OCI-LY1 (cell line): ENCODE measurements at regions not wholly inside any gene's neighbourhood (a gene's known extent, or its start where the extent isn't known, plus 50 kb on each side); places are given as distances from the start of the nearest gene placed in this dataset.

Experiments
- EZH2 ChIP-seq: fragments of 200-600 bp; sonication (generic), shearing (Covaris generic); IDR thresholded peaks from 2 replicates; pipeline ENCODE4 v1.8.0; 2017; ENCODE audit warnings: borderline replicate concordance, mixed run types, mild to moderate bottlenecking, antibody characterized with exemption, low read length, moderate library complexity, mixed read lengths
- TF ChIP-seq, protein P1 (sequence below): fragments of 200-600 bp; sonication (generic), shearing (Covaris generic); IDR thresholded peaks from 2 replicates; pipeline ENCODE4 v1.5.1; 2017; ENCODE audit warnings: mild to moderate bottlenecking, antibody characterized with exemption, low read length, moderate library complexity, mixed read lengths

DNA sequence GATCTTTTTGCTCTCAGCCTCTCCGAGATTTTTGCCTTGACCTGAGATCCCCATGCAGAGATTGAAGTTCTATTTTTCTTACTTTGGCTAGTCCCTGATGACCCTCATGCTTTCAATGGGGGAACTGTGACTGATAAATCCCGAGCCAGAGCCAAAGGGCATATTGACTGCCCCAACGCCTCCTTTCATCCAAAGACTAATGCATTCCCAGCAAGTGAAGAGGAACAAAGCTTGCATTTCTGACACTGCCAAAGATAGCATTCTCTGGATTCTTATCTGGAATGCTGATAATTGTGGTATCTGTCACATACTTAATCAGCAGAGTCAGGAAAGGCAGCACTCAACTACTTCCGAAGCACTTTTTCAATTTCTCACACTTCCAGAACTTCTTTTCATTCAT lies 152.3 kb upstream of the EGLN3 start:
- TF ChIP-seq EZH2, result no peak
- TF ChIP-seq, protein P1, sequence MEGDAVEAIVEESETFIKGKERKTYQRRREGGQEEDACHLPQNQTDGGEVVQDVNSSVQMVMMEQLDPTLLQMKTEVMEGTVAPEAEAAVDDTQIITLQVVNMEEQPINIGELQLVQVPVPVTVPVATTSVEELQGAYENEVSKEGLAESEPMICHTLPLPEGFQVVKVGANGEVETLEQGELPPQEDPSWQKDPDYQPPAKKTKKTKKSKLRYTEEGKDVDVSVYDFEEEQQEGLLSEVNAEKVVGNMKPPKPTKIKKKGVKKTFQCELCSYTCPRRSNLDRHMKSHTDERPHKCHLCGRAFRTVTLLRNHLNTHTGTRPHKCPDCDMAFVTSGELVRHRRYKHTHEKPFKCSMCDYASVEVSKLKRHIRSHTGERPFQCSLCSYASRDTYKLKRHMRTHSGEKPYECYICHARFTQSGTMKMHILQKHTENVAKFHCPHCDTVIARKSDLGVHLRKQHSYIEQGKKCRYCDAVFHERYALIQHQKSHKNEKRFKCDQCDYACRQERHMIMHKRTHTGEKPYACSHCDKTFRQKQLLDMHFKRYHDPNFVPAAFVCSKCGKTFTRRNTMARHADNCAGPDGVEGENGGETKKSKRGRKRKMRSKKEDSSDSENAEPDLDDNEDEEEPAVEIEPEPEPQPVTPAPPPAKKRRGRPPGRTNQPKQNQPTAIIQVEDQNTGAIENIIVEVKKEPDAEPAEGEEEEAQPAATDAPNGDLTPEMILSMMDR, result no peak
